ENCODE measurements at regions not wholly inside any gene's neighbourhood (a gene's known extent, or its start where the extent isn't known, plus 50 kb on each side); places are given as distances from the start of the nearest gene placed in this dataset.

DNA sequence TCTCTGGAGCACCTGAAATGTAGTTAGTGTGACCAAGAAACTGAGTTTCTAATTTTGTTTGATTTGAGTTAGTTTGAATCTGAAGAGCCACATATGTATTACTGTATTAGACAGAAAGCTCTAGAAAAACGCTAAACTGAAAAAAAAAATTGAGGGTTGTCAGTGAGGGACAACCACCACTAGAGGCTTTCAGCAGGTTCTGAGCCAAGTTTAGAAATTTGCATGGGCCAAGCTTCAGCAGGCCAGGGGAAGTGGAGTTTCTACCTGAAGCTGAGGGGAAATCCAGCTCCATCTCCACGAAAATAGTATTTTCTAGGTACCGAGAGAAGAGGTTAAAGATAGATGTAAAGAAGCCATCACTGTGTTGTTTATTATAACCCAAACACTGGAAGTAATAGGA, 77.9 kb upstream of the PLXNA4 start:
- TF ChIP-seq ARNTL (CRISPR knock-in tag; IDR thresholded peaks at IDR 0.05; ENCODE audit: borderline replicate concordance, low read depth) (no peak), ZFP30 (CRISPR knock-in tag; IDR thresholded peaks at IDR 0.05) (no peak), OSR1 (CRISPR knock-in tag; IDR thresholded peaks at IDR 0.05) (no peak), ESRRG (CRISPR knock-in tag; IDR thresholded peaks at IDR 0.05) (no peak), ZNF70 (CRISPR knock-in tag; IDR thresholded peaks at IDR 0.05) (no peak), ZNF8 (CRISPR knock-in tag; IDR thresholded peaks at IDR 0.05) (no peak), RARB (CRISPR knock-in tag; IDR thresholded peaks at IDR 0.05) (no peak), ZFP3 (CRISPR knock-in tag; IDR thresholded peaks at IDR 0.05) (no peak)
